Lower lobe of right lung (tissue), 2 donors: ENCODE measurements at regions not wholly inside any gene's neighbourhood (a gene's known extent, or its start where the extent isn't known, plus 50 kb on each side); places are given as distances from the start of the nearest gene placed in this dataset.

ENCODE experiments used
- ATAC-seq, 2 donors: fragments of 200-7000 bp; cut with Tn5 transposase; one replicate each; pipeline ENCODE4 v1.9.1; 2020 to 2022; ENCODE audit warnings: mild to moderate bottlenecking in 2 of 2, moderate library complexity in 2 of 2
- DNase-seq: peaks from one replicate; pipeline ENCODE4 v3.0.0-alpha.2; 2020
- H3K27ac ChIP-seq: fragments of 200-600 bp; one replicate; pipeline ENCODE4 v1.8.0; 2022
- H3K27me3 ChIP-seq: fragments of 200-600 bp; one replicate; pipeline ENCODE4 v1.8.0; 2022; ENCODE audit warnings: low read depth
- H3K36me3 ChIP-seq: fragments of 200-600 bp; one replicate; pipeline ENCODE4 v1.8.0; 2022; ENCODE audit warnings: mild to moderate bottlenecking
- H3K4me1 ChIP-seq: fragments of 200-600 bp; one replicate; pipeline ENCODE4 v1.8.0; 2022
- H3K4me3 ChIP-seq: fragments of 200-600 bp; one replicate; pipeline ENCODE4 v1.8.0; 2022; ENCODE audit warnings: mild to moderate bottlenecking
- H3K9me3 ChIP-seq: fragments of 200-600 bp; one replicate; pipeline ENCODE4 v1.8.0; 2022
- intact Hi-C: fragments of 100-400 bp; cut with DNase I; formaldehyde crosslinking; loops from one replicate; pipeline ENCODE4 v1.11.0; 2022
- TF ChIP-seq, protein P1 (sequence below): fragments of 200-600 bp; IDR thresholded peaks from one replicate; pipeline ENCODE4 v1.8.0; 2022; ENCODE audit warnings: antibody characterized with exemption, mild to moderate bottlenecking
- donor health status: DM: no; HTN: yes; CAD: no; lungs with severe emphysema.

- TF ChIP-seq, protein P1, sequence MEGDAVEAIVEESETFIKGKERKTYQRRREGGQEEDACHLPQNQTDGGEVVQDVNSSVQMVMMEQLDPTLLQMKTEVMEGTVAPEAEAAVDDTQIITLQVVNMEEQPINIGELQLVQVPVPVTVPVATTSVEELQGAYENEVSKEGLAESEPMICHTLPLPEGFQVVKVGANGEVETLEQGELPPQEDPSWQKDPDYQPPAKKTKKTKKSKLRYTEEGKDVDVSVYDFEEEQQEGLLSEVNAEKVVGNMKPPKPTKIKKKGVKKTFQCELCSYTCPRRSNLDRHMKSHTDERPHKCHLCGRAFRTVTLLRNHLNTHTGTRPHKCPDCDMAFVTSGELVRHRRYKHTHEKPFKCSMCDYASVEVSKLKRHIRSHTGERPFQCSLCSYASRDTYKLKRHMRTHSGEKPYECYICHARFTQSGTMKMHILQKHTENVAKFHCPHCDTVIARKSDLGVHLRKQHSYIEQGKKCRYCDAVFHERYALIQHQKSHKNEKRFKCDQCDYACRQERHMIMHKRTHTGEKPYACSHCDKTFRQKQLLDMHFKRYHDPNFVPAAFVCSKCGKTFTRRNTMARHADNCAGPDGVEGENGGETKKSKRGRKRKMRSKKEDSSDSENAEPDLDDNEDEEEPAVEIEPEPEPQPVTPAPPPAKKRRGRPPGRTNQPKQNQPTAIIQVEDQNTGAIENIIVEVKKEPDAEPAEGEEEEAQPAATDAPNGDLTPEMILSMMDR, result no peak
- Histone ChIP-seq H3K9me3 (no peaks in the 10 kb centered on the region), H3K4me3 (no peak overlapping the region), H3K4me1 (no peaks in the 10 kb centered on the region), H3K27me3 (no peaks in the 10 kb centered on the region), H3K36me3 (no peaks in the 10 kb centered on the region), H3K27ac (no peak overlapping the region)
- intact Hi-C loops, result no loop called here
- DNase-seq (no peak), ATAC-seq (no peak)
Observed at GRCh38 chr20:54293526-54293925, 85.6 kb downstream of the PFDN4 start.

- no peak overlapping the region for H3K27ac ChIP-seq
Observed at GRCh38 chr20:54294094-54294493, 86.2 kb downstream of the PFDN4 start.

DNA sequence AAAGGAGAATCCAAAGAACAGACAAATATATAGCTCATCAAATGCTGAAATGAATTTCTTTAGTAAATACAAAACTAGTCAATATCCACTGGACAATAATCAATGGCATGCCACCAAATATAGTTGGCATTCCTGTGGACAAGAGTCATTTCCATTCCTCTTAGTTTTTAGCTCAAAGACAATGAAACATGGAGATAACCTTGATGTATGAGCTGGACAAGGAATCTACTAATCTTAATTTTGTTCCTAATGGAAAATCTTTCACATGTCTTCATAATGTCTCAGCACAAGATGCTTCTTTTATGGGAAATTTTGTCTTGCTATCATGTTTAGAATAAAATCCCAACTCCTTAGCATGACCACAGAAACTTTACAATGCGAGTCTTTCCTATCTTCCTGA is 87.8 kb downstream of the PFDN4 start:
- ATAC-seq (no peak), DNase-seq (no peak)
- TF ChIP-seq, protein P1, result no peak
- H3K9me3 ChIP-seq, result no peaks in the 10 kb centered on the region
- intact Hi-C loops, result no loop called here
- no peaks in the 10 kb centered on the region for H3K36me3 ChIP-seq
- H3K27ac ChIP-seq, result no peak overlapping the region
- no peaks in the 10 kb centered on the region for H3K27me3 ChIP-seq
- H3K4me1 ChIP-seq, result no peaks in the 10 kb centered on the region
- no peak overlapping the region for H3K4me3 ChIP-seq

More at GRCh38 chr20:54294094-54294493, 86.2 kb downstream of the PFDN4 start:
- TF ChIP-seq, protein P1, result no peak
- Histone ChIP-seq H3K4me1 (no peaks in the 10 kb centered on the region), H3K4me3 (no peak overlapping the region), H3K9me3 (no peaks in the 10 kb centered on the region), H3K36me3 (no peaks in the 10 kb centered on the region), H3K27me3 (no peaks in the 10 kb centered on the region)
- DNase-seq (no peak), ATAC-seq (no peak)
- intact Hi-C loops, result no loop called here

- no peak overlapping the region for H3K27ac ChIP-seq
- DNase-seq (no peak), ATAC-seq (no peak)
- TF ChIP-seq, protein P1, result no peak
- no peaks in the 10 kb centered on the region for H3K27me3 ChIP-seq
- H3K4me1 ChIP-seq, result no peaks in the 10 kb centered on the region
- no peaks in the 10 kb centered on the region for H3K36me3 ChIP-seq
- H3K4me3 ChIP-seq, result no peak overlapping the region
- no peaks in the 10 kb centered on the region for H3K9me3 ChIP-seq
- intact Hi-C loops, result no loop called here
Observed at GRCh38 chr20:54305421-54305820, 97.5 kb downstream of the PFDN4 start.

GRCh38 chr20:54306985-54307710 is 99.3 kb downstream of the PFDN4 start:
- H3K27me3 ChIP-seq, result peaks cover 2% of the 10 kb centered on the region
- DNase-seq, result no peak
- H3K4me3 ChIP-seq, result no peak overlapping the region
- no peak for ATAC-seq
- intact Hi-C loops, result no loop called here
- TF ChIP-seq, protein P1, result no peak
- H3K4me1 ChIP-seq, result no peaks in the 10 kb centered on the region
- H3K36me3 ChIP-seq, result no peaks in the 10 kb centered on the region
- no peak overlapping the region for H3K27ac ChIP-seq
- H3K9me3 ChIP-seq, result no peaks in the 10 kb centered on the region
